K562 (cell line): ENCODE measurements at regions not wholly inside any gene's neighbourhood (a gene's known extent, or its start where the extent isn't known, plus 50 kb on each side); places are given as distances from the start of the nearest gene placed in this dataset.
A peak's percentile ranks its signal among the peaks of the same experiment; 100 is the strongest.

ENCODE experiments used
- ELF1 ChIP-seq: fragments of 200-800 bp; sonication (Bioruptor generic); IDR thresholded peaks from 2 replicates; pipeline ENCODE4 v1.6.1; 2016; ENCODE audit warnings: missing genetic modification characterization, missing compliant biosample characterization
- ETV1 ChIP-seq: fragments of 450-650 bp; conservative IDR thresholded peaks from 2 replicates; pipeline ENCODE4 v1.6.1; 2016; ENCODE audit warnings: missing genetic modification characterization, control low read depth, low read depth, missing compliant biosample characterization
- HDAC2 ChIP-seq: fragments of 450-650 bp; IDR thresholded peaks from 2 replicates; pipeline ENCODE4 v1.6.1; 2016; ENCODE audit warnings: mild to moderate bottlenecking
- JUND ChIP-seq, 2 experiments: IDR thresholded peaks; 2 replicates in 1 of 2; 3 replicates in 1 of 2; pipeline ENCODE4 v1.6.1; 2011; ENCODE audit warnings: borderline replicate concordance in 2 of 2, low read depth in 2 of 2, low read length in 2 of 2, improper control_type of control experiment in 1 of 2, missing biosample characterization in 1 of 2, missing genetic modification characterization in 1 of 2, missing genetic modification reagents in 1 of 2
- KLF13 ChIP-seq: fragments of 450-650 bp; IDR thresholded peaks from 2 replicates; pipeline ENCODE4 v1.6.1; 2016; ENCODE audit warnings: missing genetic modification characterization, low read depth, mild to moderate bottlenecking, missing compliant biosample characterization, moderate library complexity, borderline replicate concordance
- LARP7 ChIP-seq: fragments of 450-650 bp; IDR thresholded peaks from 2 replicates; pipeline ENCODE4 v1.6.1; 2016
- RBBP5 ChIP-seq: fragments of 200-600 bp; sonication (generic); IDR thresholded peaks from 2 replicates; pipeline ENCODE4 v1.6.1; 2012; ENCODE audit warnings: borderline replicate concordance, mild to moderate bottlenecking, low read length, control low read depth, inconsistent platforms; ENCODE audit not compliant: insufficient read depth, poor library complexity, severe bottlenecking
- SMAD4 ChIP-seq: fragments of 250-450 bp; sonication (Bioruptor Pico); conservative IDR thresholded peaks from 2 replicates; pipeline ENCODE4 v1.8.0; 2021; ENCODE audit warnings: inconsistent platforms, mild to moderate bottlenecking, moderate library complexity
- UBTF ChIP-seq, 2 experiments: IDR thresholded peaks; 2 replicates each; pipeline ENCODE4 v1.6.1; 2012; ENCODE audit warnings: improper control_type of control experiment in 2 of 2, low read depth in 2 of 2, low read length in 2 of 2, borderline replicate concordance in 1 of 2
- ZBTB7A ChIP-seq: IDR thresholded peaks from 2 replicates; pipeline ENCODE4 v1.6.1; 2011; ENCODE audit warnings: low read depth, mild to moderate bottlenecking, low read length, moderate library complexity, borderline replicate concordance; ENCODE audit not compliant: control insufficient read depth
- TF ChIP-seq, protein P1 (sequence below), 2 experiments: fragments of 450-650 bp in 1 of 2; sonication (generic) in 1 of 2; formaldehyde crosslinking in 1 of 2; IDR thresholded peaks in 1 of 2; conservative IDR thresholded peaks in 1 of 2; 2 replicates each; pipeline versions ENCODE4 v1.6.1 to v1.8.1; 2016 to 2023; ENCODE audit warnings: mild to moderate bottlenecking in 2 of 2, moderate library complexity in 2 of 2, inconsistent platforms in 1 of 2, missing genetic modification reagents in 1 of 2

- TF ChIP-seq UBTF (IDR thresholded peaks at IDR 0.05; ENCODE audit: borderline replicate concordance in 1 of 2, low read depth in 2 of 2, low read length in 2 of 2) = 0 out of 4 replicates have a peak, but pooled peaks of 1 of the 2 experiments have one; percentile 61
- peak; percentile 80; the same call in 1 of the 2 replicates for TF ChIP-seq ZBTB7A
- 0 out of 2 replicates have a peak, but pooled peaks have one; percentile 51 for TF ChIP-seq KLF13 (tag)
- peak; percentile 53; the same call in 1 of the 2 replicates for TF ChIP-seq SMAD4 (CRISPR knock-in tag)
- TF ChIP-seq RBBP5 = peak; percentile 60
- 0 out of 2 replicates have a peak, but pooled peaks have one; percentile 54 for TF ChIP-seq HDAC2
- TF ChIP-seq JUND (IDR thresholded peaks at IDR 0.05; ENCODE audit: borderline replicate concordance, low read depth, low read length) = 0 out of 2 replicates have a peak, but pooled peaks have one; percentile 32
- peak; percentile 69; the same call in 2 of the 3 replicates for TF ChIP-seq JUND (tag; IDR thresholded peaks at IDR 0.05; ENCODE audit: borderline replicate concordance, low read depth, low read length)
- no peak for TF ChIP-seq LARP7
- TF ChIP-seq, protein P1, sequence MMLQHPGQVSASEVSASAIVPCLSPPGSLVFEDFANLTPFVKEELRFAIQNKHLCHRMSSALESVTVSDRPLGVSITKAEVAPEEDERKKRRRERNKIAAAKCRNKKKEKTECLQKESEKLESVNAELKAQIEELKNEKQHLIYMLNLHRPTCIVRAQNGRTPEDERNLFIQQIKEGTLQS (IDR thresholded peaks at IDR 0.05) = peak; percentile 36; the same call in 1 of the 2 replicates
- TF ChIP-seq, protein P1 (CRISPR knock-in tag; conservative IDR thresholded peaks at IDR 0.05) = no peak
- TF ChIP-seq ETV1 (tag) = peak; percentile 65
- TF ChIP-seq ELF1 (tag) = peak; percentile 55
These were observed 57.2 kb upstream of the ARHGAP18 start (continued) for GRCh38 chr6:129766959-129767728.
